Superior temporal gyrus (tissue), 1 donor: ENCODE measurements at regions not wholly inside any gene's neighbourhood (a gene's known extent, or its start where the extent isn't known, plus 50 kb on each side); places are given as distances from the start of the nearest gene placed in this dataset.

ENCODE experiments used
- DNase-seq: peaks from one replicate; pipeline ENCODE4 v3.0.0-alpha.2; 2016; ENCODE audit errors: extremely low spot score

- DNase-seq = no peak
Observed at GRCh38 chr19:31500946-31501345, 151.7 kb upstream of the TSHZ3 start.

- DNase-seq = no peak
Observed at GRCh38 chr19:31501427-31502195, 152.4 kb upstream of the TSHZ3 start.

GRCh38 chr19:31502536-31503170 lies 153.4 kb upstream of the TSHZ3 start:
- DNase-seq = no peak

- no peak for DNase-seq
Observed at GRCh38 chr19:31503211-31503610, 154.0 kb upstream of the TSHZ3 start.

GRCh38 chr19:31504221-31504620 lies 155.0 kb upstream of the TSHZ3 start:
- DNase-seq = no peak

DNA sequence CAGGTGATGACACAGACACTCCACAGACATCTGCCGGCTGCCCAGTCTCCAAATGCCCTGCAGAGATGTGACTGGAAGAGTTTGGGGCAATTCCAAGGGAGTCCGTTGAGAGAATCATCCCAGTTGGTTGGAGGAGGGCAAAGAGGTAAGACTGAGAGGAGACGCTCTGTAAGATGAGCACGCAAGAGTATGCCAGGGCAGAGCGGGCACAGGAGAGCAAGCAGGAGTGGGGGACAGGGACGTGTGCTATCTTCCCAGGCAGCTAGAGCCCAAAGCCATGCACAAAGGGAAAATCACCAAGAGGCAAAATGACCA lies 156.3 kb upstream of the TSHZ3 start:
- DNase-seq = no peak

- no peak for DNase-seq
Observed at GRCh38 chr19:31506102-31506501, 156.9 kb upstream of the TSHZ3 start.

GRCh38 chr19:31510635-31511034 lies 161.4 kb upstream of the TSHZ3 start:
- no peak for DNase-seq

- DNase-seq = no peak
Observed at GRCh38 chr19:31511098-31511497, 161.9 kb upstream of the TSHZ3 start.

- no peak for DNase-seq
Observed at GRCh38 chr19:31511696-31512095, 162.5 kb upstream of the TSHZ3 start.

- DNase-seq = no peak
Observed at GRCh38 chr19:31512181-31512970, 163.1 kb upstream of the TSHZ3 start.

GRCh38 chr19:31513841-31514240 lies 164.6 kb upstream of the TSHZ3 start:
- no peak for DNase-seq

- no peak for DNase-seq
Observed at GRCh38 chr19:31515931-31516330, 166.7 kb upstream of the TSHZ3 start.

- DNase-seq = no peak
Observed at GRCh38 chr19:31516756-31517155, 167.5 kb upstream of the TSHZ3 start.

DNA sequence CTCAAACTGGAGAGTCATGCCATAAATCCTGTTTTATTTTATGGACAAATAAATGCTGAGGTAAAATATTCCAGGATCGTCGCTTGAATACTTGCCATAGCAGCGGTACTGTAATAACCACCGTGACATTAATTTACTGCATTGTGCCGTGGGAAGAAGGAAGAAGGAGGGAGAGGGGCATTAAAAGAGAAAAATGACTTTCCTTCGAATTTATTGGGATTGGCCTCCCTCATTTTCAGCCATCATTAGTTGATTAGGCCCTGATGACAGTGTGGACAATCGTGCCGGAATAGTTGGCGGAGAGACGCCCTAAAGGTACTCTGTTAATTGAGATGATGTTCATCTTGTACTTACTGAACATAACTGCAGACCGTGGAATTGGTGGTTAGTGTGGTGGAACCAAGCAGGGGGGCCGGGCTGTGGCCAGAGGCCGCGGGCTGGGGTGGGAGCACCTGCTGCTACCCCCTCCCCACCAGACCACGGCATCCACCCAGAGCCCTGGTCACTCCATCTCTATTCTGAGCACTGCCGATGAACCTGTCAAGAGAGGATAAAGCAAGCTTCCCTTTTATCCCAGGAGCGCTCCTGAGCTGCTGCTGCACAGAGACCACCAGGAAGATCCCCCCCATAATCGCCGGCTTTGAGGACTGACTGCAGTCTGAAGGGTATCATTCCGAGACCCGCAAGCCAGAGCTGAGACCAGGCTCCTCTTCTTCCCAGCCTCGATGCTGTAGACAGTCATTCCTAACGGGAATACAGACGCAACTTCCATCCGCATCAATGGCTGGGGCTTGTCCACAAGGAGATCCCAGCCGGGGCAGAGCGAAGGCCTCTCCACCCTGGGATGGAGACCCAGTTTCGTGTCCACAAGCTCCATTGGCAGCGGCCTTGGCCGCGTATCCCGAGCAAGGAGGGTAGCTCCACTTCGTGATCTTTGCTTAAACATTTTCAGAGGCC lies 168.3 kb upstream of the TSHZ3 start:
- DNase-seq = no peak

DNA sequence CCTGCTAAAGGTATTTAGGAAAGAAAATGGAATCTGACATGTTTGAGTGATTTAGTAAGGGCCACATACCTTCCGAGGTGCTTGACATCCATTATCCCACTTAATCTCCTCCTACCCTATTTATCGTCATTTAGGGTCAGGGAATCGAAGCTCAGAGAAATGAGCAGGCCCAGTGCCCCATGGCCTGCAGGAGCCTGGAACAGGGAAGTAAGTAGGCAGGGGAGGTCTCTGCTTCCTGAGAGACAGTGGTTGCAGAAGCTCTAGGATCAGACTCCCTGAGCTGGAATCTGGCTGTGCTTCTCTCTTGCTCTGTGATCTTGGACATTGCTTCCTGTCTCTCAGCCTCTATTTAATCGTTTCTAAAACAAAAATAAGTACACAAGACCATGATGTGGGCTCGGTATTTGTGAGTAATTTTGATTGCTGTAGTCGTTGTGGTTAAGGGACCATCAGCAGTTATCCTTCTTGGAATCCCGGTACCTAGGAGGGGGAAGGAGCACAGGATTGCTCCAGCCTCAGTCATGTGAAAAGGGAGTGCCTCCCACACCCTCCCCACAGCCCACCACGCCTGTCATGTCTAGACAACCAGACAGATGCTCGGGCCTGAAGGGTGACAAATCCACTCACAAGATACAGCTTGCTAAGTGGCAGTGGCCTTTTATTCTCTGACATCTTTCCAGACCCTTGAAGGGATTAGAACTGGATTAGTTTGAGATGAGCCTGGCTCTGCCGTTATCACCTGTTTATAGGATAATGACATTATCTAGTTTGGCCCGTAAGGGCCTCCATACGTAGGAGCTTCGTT lies 169.2 kb upstream of the TSHZ3 start:
- no peak for DNase-seq

DNA sequence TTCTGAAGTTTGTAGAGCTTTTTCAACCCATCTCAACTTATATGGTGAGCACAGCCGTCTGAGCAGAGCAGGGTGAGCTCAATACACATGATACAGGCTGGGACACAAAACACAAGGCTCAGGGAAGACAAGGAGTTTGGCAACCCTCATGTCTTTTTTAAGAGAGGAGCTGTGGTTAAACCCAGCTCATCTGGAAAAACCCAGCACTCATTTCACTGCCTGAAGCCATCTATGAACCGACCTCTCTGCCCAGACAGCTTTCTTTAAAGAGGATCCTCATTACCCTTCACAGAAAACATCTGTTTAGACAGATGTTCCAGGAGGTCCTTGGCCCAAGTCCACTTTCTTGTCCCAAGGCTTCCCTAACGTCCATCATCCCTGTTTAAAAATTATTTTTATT lies 170.0 kb upstream of the TSHZ3 start:
- no peak for DNase-seq

- no peak for DNase-seq
Observed at GRCh38 chr19:31519908-31520307, 170.7 kb upstream of the TSHZ3 start.

- no peak for DNase-seq
Observed at GRCh38 chr19:31520633-31521032, 171.4 kb upstream of the TSHZ3 start.

DNA sequence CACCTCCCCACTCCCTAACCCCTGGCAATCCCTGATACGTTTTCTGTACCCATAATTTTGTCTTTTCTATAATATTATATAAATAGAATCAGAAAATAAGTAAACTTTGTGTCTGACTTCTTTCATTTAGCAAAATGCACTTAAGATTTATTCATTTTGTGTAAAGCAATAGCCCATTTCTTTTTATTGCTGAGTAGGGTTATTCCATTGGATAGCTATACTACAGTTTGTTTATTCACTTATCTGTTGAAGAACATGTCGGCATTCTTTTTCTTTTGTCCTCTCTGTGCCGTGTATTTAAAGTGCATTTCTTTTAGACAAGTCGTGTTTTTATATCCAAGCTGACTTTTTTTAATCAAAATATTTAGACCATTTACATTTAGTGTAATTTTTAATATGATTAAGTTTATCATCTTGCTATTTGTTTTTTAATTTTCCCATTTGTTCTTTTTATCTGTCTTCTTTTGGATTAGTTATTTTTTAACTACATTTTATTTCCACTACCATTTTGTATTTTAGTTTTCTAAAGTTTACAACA lies 176.4 kb upstream of the TSHZ3 start:
- no peak for DNase-seq

- DNase-seq = no peak
Observed at GRCh38 chr19:31527443-31527842, 178.2 kb upstream of the TSHZ3 start.
